ENCODE measurements at regions not wholly inside any gene's neighbourhood (a gene's known extent, or its start where the extent isn't known, plus 50 kb on each side); places are given as distances from the start of the nearest gene placed in this dataset.

- intact Hi-C loops (cut with DNase I), result no loop called here
- DNase-seq, result no peak
Observed at GRCh38 chr12:127294651-127295210, 972.2 kb upstream of the TMEM132C start.

GRCh38 chr12:127295630-127296029 lies 971.3 kb upstream of the TMEM132C start:
- DNase-seq, result no peak
- intact Hi-C loops (cut with DNase I), result no loop called here

GRCh38 chr12:127296591-127296990 lies 970.4 kb upstream of the TMEM132C start:
- intact Hi-C loops (cut with DNase I), result no loop called here
- DNase-seq, result no peak

GRCh38 chr12:127297327-127297726 lies 969.6 kb upstream of the TMEM132C start:
- intact Hi-C loops (cut with DNase I), result no loop called here
- no peak for DNase-seq

- peak in 1 of 10 donors; percentile 37 for DNase-seq
- intact Hi-C loops (cut with DNase I), result no loop called here
Observed at GRCh38 chr12:127300075-127300474, 966.9 kb upstream of the TMEM132C start.

- intact Hi-C loops (cut with DNase I), result no loop called here
- no peak for DNase-seq
Observed at GRCh38 chr12:127300753-127301152, 966.2 kb upstream of the TMEM132C start.

- intact Hi-C loops (cut with DNase I), result no loop called here
- no peak for DNase-seq
Observed at GRCh38 chr12:127301876-127302275, 965.1 kb upstream of the TMEM132C start.

- DNase-seq, result no peak
- intact Hi-C loops (cut with DNase I), result no loop called here
Observed at GRCh38 chr12:127304751-127305725, 961.9 kb upstream of the TMEM132C start.

- intact Hi-C loops (cut with DNase I), result no loop called here
- DNase-seq, result no peak
Observed at GRCh38 chr12:127306604-127307215, 960.3 kb upstream of the TMEM132C start.

GRCh38 chr12:127307528-127307927 lies 959.4 kb upstream of the TMEM132C start:
- DNase-seq, result no peak
- intact Hi-C loops (cut with DNase I), result no loop called here

GRCh38 chr12:127308148-127308547 lies 958.8 kb upstream of the TMEM132C start:
- intact Hi-C loops (cut with DNase I), result no loop called here

GRCh38 chr12:127310548-127310947 lies 956.4 kb upstream of the TMEM132C start:
- no peak for DNase-seq
- intact Hi-C loops (cut with DNase I), result no loop called here

More at GRCh38 chr12:127308148-127308547, 958.8 kb upstream of the TMEM132C start:
- no peak for DNase-seq

- DNase-seq, result no peak
- intact Hi-C loops (cut with DNase I), result no loop called here
Observed at GRCh38 chr12:127311720-127312364, 955.1 kb upstream of the TMEM132C start.

GRCh38 chr12:127324681-127325080 lies 942.3 kb upstream of the TMEM132C start:
- DNase-seq, result no peak
- intact Hi-C loops (cut with DNase I), result no loop called here

GRCh38 chr12:127327986-127328385 lies 939.0 kb upstream of the TMEM132C start:
- no peak for DNase-seq
- intact Hi-C loops (cut with DNase I), result no loop called here

- no peak for DNase-seq
- intact Hi-C loops (cut with DNase I), result no loop called here
Observed at GRCh38 chr12:127328867-127329266, 938.1 kb upstream of the TMEM132C start.

GRCh38 chr12:127334365-127334764 lies 932.6 kb upstream of the TMEM132C start:
- no peak for DNase-seq
- intact Hi-C loops (cut with DNase I), result no loop called here

- DNase-seq, result no peak
- intact Hi-C loops (cut with DNase I), result no loop called here
Observed at GRCh38 chr12:127334912-127335644, 931.9 kb upstream of the TMEM132C start.

GRCh38 chr12:127336416-127336815 lies 930.6 kb upstream of the TMEM132C start:
- DNase-seq, result no peak
- intact Hi-C loops (cut with DNase I), result no loop called here

- DNase-seq, result no peak
- intact Hi-C loops (cut with DNase I), result no loop called here
Observed at GRCh38 chr12:127339065-127339464, 927.9 kb upstream of the TMEM132C start.
